ENCODE measurements at regions not wholly inside any gene's neighbourhood (a gene's known extent, or its start where the extent isn't known, plus 50 kb on each side); places are given as distances from the start of the nearest gene placed in this dataset.

DNA sequence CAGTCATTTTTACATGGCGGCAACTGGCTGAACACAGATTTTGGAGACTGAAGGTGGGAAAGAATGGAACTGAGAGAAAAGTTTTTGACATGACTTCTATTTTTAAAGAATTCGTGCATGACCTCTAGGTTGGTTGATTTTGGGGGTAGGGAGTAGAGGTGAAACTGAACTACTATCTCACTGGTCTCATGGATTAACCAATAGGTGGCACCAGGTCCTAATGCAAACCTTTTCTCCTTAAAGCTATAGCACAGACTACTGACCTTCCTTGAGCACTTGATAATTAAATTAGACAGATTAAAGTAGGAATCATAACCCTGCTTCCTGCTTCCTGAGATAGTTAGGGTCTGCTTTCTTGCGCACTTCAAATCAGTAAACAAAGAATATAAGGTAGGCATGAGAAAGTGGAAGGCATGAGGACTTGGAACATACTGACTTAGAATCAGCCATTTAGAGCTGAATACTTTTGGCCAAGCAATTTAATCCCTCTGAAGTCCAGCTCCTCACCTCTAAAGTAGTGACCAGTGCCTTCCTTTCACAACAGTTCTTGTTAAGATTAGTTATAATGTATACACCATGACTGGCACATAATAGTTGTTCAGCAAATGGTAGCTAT is 206.0 kb downstream of the CENPF start:
- Histone ChIP-seq H3K27me3 (no peaks in the 10 kb centered on the region), H3K9me3 (peaks cover 0 to 7% (median 1%) of the 10 kb centered on the region in 4 donors), H3K27ac (no peak overlapping the region), H3K36me3 (no peaks in the 10 kb centered on the region), H3K4me3 (no peak overlapping the region), H3K4me1 (no peaks in the 10 kb centered on the region)
- no peak for DNase-seq
- 65% methylated on average over 3 of the region's 3 CpGs for WGBS, 2 donors
- intact Hi-C loops (cut with DNase I): no loop called here
- TF ChIP-seq POLR2A (IDR thresholded peaks at IDR 0.05): no peak

DNA sequence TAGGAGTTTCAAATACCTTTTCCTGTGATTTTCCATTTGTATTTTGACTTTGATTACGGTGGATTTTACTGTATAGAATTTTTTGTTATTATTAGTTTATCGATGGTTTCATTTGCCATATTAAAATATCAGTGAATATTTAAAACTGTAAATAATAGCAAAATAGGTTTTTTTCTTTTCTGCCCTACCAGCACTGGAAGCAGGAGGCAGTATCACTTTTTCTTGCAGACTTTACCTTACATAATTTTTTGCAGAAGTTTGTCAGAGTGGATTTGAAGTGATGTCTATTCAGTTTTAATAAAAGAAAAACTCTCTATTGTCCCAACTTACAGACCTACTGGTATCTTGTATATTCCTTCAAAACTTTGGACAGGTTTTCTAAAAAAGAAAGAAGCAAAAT is 213.6 kb downstream of the CENPF start:
- WGBS, 2 donors: 66 to 69% methylated on average over 2 of the region's 2 CpGs
- H3K36me3 ChIP-seq: no peaks in the 10 kb centered on the region
- no peak overlapping the region for H3K4me3 ChIP-seq
- H3K27ac ChIP-seq: no peak overlapping the region
- no peaks in the 10 kb centered on the region for H3K27me3 ChIP-seq
- intact Hi-C loops (cut with DNase I): no loop called here
- H3K9me3 ChIP-seq: no peaks in the 10 kb centered on the region
- no peaks in the 10 kb centered on the region for H3K4me1 ChIP-seq
- TF ChIP-seq, protein P1, sequence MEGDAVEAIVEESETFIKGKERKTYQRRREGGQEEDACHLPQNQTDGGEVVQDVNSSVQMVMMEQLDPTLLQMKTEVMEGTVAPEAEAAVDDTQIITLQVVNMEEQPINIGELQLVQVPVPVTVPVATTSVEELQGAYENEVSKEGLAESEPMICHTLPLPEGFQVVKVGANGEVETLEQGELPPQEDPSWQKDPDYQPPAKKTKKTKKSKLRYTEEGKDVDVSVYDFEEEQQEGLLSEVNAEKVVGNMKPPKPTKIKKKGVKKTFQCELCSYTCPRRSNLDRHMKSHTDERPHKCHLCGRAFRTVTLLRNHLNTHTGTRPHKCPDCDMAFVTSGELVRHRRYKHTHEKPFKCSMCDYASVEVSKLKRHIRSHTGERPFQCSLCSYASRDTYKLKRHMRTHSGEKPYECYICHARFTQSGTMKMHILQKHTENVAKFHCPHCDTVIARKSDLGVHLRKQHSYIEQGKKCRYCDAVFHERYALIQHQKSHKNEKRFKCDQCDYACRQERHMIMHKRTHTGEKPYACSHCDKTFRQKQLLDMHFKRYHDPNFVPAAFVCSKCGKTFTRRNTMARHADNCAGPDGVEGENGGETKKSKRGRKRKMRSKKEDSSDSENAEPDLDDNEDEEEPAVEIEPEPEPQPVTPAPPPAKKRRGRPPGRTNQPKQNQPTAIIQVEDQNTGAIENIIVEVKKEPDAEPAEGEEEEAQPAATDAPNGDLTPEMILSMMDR (IDR thresholded peaks at IDR 0.05): no peak
- no peak for TF ChIP-seq POLR2A (IDR thresholded peaks at IDR 0.05)
- no peak for TF ChIP-seq EP300 (IDR thresholded peaks at IDR 0.05)
- TF ChIP-seq POLR2AphosphoS5 (IDR thresholded peaks at IDR 0.05): no peak
- no peak for DNase-seq

DNA sequence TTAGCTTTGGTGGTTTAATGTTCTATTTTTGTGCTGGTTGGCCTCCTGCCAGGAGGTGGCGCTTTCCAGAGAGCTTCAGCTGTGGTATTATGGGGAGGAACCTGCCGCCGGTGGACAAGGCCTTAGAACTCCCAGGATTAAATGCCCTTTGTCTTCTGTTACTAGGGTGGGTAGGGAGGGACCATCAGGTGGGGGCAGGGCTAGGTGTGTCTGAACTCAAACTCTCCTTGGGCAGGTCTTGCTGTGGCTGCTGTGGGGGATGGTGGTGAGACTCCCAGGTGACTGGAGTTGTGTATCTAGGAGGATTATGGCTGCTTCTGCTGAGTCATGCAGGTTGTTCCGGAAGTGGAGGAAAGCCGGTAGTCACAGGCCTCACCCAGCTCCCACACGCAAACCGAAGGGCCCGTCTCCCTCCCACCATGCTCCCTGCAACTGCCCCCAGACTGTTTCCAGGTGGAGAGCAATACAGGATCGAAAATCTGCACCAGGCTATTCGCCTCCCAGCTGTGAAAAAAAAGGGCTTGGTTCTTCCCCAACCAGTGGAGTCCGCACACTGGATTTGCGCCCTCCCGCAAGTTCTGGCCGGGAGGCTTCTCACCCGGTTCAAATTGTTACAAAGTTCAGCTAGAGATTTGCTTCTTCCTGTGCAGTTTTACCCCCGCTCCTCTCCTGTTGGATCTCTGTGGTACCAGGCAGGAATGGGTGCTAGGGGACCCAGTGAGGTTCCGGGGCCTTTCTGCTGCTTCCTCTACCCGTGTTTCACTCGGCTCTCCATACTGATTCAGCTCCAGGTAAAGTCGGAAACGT is 220.5 kb downstream of the CENPF start:
- 87% methylated on average over 21 of the region's 21 CpGs for WGBS, 2 donors
- intact Hi-C loops (cut with DNase I): no loop called here
- H3K4me3 ChIP-seq: no peak overlapping the region
- no peak overlapping the region for H3K27ac ChIP-seq
- H3K36me3 ChIP-seq: no peaks in the 10 kb centered on the region
- TF ChIP-seq EP300 (IDR thresholded peaks at IDR 0.05): no peak
- no peak for TF ChIP-seq POLR2AphosphoS5 (IDR thresholded peaks at IDR 0.05)
- no peak for TF ChIP-seq POLR2A (IDR thresholded peaks at IDR 0.05)
- TF ChIP-seq, protein P1 (IDR thresholded peaks at IDR 0.05): no peak
- no peaks in the 10 kb centered on the region for H3K4me1 ChIP-seq
- no peaks in the 10 kb centered on the region for H3K27me3 ChIP-seq
- H3K9me3 ChIP-seq: no peaks in the 10 kb centered on the region
- no peak for DNase-seq

DNA sequence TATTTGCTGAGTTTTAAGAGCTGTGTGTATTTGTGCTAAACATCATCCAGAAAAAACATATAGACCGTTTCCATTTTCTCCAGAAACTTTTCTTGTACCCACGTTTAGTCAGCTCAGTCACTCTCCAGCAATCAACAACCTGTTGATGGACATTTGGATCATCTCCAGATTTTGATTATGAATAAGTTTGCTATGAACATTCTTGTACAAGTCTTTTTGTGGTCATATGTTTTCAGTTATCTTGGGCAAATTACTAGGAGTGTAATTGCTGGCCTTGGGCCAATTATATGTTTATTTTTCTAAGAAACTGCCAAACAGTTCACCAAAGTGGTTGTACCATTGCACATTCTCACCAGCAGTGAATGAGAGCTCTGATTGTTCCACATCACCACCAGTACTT is 221.8 kb downstream of the CENPF start:
- H3K4me3 ChIP-seq: no peak overlapping the region
- H3K27ac ChIP-seq: no peak overlapping the region
- no peaks in the 10 kb centered on the region for H3K27me3 ChIP-seq
- H3K9me3 ChIP-seq: no peaks in the 10 kb centered on the region
- no peaks in the 10 kb centered on the region for H3K36me3 ChIP-seq
- H3K4me1 ChIP-seq: no peaks in the 10 kb centered on the region
- WGBS, 2 donors: 32 to 73% methylated on average over 2 of the region's 2 CpGs
- TF ChIP-seq, protein P1 (IDR thresholded peaks at IDR 0.05): no peak
- no peak for TF ChIP-seq EP300 (IDR thresholded peaks at IDR 0.05)
- no peak for TF ChIP-seq POLR2AphosphoS5 (IDR thresholded peaks at IDR 0.05)
- TF ChIP-seq POLR2A (IDR thresholded peaks at IDR 0.05): no peak
- intact Hi-C loops (cut with DNase I): no loop called here
- no peak for DNase-seq

DNA sequence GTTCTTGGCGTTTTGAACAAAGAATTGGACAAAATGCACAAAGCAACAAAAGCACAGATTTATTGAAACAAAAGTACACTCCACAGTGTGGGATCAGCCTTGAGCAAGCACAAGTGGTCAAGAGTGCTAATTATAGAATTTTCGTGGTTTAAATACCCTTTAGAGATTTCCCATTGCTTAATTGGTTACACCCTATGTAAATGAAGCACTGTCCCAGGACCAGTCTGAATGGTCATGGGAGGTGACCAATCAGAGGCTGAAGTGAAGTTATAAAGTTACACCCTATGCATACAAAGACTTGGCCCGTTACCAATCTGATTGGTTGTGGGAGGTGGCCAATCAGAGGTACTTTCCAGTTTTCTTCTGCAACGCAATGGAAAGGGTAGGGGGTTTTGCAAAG is 223.6 kb downstream of the CENPF start:
- intact Hi-C loops (cut with DNase I): no loop called here
- no peaks in the 10 kb centered on the region for H3K27me3 ChIP-seq
- no peaks in the 10 kb centered on the region for H3K9me3 ChIP-seq
- H3K36me3 ChIP-seq: no peaks in the 10 kb centered on the region
- TF ChIP-seq POLR2A (IDR thresholded peaks at IDR 0.05) (no peak), POLR2AphosphoS5 (IDR thresholded peaks at IDR 0.05) (no peak), EP300 (IDR thresholded peaks at IDR 0.05) (no peak)
- TF ChIP-seq, protein P1 (IDR thresholded peaks at IDR 0.05): no peak
- no peaks in the 10 kb centered on the region for H3K4me1 ChIP-seq
- WGBS, 2 donors: 61 to 81% methylated on average over 4 of the region's 4 CpGs
- DNase-seq: no peak
- H3K4me3 ChIP-seq: no peak overlapping the region
- H3K27ac ChIP-seq: no peak overlapping the region

Data from sigmoid colon (tissue), 6 donors.